ENCODE measurements at regions not wholly inside any gene's neighbourhood (a gene's known extent, or its start where the extent isn't known, plus 50 kb on each side); places are given as distances from the start of the nearest gene placed in this dataset.
"Not testable (repeated sequence)": the region's sequence is repeated elsewhere in the genome, so short reads cannot be mapped to it uniquely, and the experiment has no call there.

DNA sequence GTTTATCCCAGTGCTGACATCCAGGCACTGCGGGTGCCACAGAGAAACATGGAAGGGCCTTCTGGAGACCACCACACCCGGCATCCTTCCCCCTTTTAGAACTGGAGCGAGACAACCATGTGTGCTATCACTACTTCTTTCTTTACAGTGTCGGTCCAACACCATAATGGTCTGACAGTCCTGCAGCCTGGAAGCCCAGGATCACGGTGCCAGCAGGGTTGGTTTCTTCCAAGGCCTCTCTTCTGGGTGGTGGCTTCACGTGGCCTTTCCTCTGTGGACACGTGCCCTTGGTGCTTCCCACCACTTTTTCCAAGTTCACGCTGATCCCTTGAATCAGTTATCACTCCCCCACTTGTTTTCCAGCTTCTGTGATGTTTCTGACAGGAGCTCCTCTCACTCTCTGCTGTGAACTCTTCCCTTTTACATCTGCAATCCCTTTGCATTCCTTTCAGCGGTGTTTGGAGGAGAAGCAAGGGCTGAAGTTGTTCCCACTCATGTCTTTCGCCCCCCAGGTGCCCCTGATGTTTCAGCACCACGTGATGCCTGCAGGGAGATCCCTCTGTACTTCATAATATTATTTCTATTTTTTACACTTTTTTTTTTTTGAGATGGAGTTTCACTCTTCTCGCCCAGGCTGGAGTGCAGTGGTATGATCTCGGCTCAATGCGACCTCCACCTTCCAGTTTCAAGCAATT lies 1067.0 kb downstream of the RPIA start:
- not testable (repeated sequence) for TF ChIP-seq SNAI2, GLIS3, ZNF70, ZFP30 (CRISPR knock-in tag; IDR thresholded peaks at IDR 0.05)
